Skin epidermis (tissue), 12 donors: ENCODE measurements at regions not wholly inside any gene's neighbourhood (a gene's known extent, or its start where the extent isn't known, plus 50 kb on each side); places are given as distances from the start of the nearest gene placed in this dataset.
"Not testable (repeated sequence)": the region's sequence is repeated elsewhere in the genome, so short reads cannot be mapped to it uniquely, and the experiment has no call there.

Experiments used
- H3K27ac ChIP-seq, 21 experiments: fragments of 200-600 bp; sonication (generic) in 11 of 21; one replicate each; pipeline ENCODE4 v1.5.0; 2020; ENCODE audit warnings: mild to moderate bottlenecking in 3 of 21, inconsistent platforms in 2 of 21, moderate library complexity in 2 of 21
- H3K4me3 ChIP-seq, 7 experiments: fragments of 200-600 bp; sonication (generic) in 2 of 7; one replicate each; pipeline ENCODE4 v1.5.0; 2020; ENCODE audit warnings: inconsistent platforms in 2 of 7, mild to moderate bottlenecking in 2 of 7, moderate library complexity in 1 of 7

DNA sequence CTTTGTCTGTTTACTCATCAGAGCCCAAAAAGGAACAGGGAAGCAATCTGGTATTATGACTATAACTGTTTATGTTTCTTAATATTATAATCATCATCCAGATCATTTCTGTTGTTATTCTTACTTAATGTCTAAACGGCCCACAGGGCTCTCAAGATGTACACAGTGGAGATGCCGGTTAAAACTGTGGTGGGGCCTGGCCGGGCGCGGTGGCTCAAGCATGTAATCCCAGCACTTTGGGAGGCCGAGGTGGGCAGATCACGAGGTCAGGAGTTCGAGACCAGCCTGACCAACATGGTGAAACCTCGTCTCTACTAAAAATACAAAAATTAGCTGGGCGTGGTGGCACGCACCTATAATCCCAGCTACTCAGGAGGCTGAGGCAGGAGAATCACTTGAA, 381.2 kb upstream of the CAMK1G start:
- H3K4me3 ChIP-seq = not testable (repeated sequence)

DNA sequence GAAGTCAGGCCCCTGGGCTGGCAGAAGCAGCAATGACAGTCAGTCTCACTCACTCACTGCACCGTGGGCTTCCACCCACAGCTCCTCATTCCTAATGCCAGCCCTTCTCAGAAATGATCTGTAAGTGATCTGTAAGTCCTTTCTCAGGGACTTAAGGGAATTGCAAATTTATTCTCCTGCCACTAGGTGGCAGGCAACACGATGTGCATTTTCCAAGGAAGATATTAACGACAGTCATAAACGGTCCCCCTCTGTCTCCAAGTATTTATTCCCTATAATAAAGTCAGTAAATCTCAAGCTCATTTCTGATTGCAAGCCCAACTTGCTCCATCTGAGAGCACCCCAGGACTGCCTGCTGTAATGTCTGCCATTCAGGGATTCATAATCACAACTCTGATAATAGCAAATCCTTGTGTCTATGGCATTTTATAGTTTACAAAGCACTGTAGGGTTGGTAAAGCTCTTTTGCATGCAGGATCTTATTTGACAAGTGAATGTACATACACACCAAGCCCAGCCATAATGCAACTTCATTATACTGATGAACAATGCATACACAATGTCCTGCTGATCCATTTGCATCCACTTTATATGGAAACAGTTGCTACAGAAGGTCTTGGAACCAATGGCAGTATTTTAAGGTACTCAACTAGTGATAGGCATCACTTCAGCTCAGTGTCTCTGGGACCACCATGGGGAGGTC, 380.5 kb upstream of the CAMK1G start:
- Histone ChIP-seq H3K4me3 (no peak overlapping the region), H3K27ac (no peak overlapping the region)

More for the DNA sequence above, 381.2 kb upstream of the CAMK1G start:
- not testable (repeated sequence) for H3K27ac ChIP-seq

DNA sequence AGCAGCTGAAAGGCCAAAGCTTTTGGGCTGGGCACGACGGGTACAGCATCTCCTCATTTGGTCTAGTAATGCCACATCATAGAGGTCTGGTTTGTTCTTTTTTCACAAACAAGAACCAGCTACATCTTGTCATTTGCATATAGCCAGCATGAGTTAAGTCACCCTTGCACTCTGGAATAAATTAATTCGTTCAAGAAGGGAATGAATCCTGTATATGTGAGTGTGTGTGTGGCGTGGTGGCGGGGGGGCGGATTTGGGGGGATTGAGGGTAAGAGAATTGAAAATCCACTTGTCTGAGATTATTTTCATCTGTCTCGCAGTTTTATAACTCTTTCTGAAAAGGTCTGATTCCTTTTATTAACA, 380.0 kb upstream of the CAMK1G start:
- Histone ChIP-seq H3K27ac (no peak overlapping the region), H3K4me3 (no peak overlapping the region)

- Histone ChIP-seq H3K4me3 (no peak overlapping the region), H3K27ac (no peak overlapping the region)
Measured at GRCh38 chr1:209205039-209205438, 378.5 kb upstream of the CAMK1G start.

GRCh38 chr1:209207126-209207700, 376.3 kb upstream of the CAMK1G start:
- Histone ChIP-seq H3K4me3 (peak overlapping the region in 4 of 7 experiments; percentile 6 to 25 (median 12)), H3K27ac (peak overlapping the region in 1 of 21 experiments; percentile 17)

DNA sequence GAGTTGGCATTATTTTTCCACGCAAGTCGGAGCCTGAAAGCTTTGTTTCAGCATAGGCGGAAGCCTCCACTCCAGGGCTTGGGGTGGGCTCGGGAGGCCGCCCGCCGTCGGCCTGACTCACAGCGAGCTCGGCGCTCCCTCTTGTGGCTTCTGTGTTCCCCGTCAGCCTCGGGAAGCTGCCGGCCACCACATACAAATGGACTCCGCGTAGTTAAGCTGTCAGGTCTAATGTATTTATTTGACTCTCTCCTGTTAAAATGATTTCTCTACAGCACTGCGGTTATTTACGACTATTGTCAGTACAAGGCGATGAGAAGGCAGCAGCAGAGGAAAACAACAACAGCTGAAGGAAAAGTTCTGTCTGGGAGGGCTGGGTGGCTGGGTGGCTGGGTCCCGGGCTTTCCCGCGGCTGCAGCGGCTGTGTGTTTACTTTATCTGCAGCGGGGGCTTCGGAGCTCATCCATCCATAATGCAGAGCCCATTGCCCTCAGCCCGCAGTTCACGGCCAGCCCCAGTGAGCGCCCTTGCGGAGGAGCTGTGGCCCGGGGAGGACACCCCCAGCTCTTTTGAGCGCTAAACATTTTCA, 375.7 kb upstream of the CAMK1G start:
- H3K27ac ChIP-seq = peak overlapping the region in 1 of 21 experiments; percentile 17
- H3K4me3 ChIP-seq = peak overlapping the region in 4 of 7 experiments; percentile 6 to 25 (median 12)

GRCh38 chr1:209208648-209209047, 374.9 kb upstream of the CAMK1G start:
- no peak overlapping the region for H3K27ac ChIP-seq
- no peak overlapping the region for H3K4me3 ChIP-seq

GRCh38 chr1:209213989-209214388, 369.5 kb upstream of the CAMK1G start:
- H3K27ac ChIP-seq = no peak overlapping the region
- H3K4me3 ChIP-seq = no peak overlapping the region

DNA sequence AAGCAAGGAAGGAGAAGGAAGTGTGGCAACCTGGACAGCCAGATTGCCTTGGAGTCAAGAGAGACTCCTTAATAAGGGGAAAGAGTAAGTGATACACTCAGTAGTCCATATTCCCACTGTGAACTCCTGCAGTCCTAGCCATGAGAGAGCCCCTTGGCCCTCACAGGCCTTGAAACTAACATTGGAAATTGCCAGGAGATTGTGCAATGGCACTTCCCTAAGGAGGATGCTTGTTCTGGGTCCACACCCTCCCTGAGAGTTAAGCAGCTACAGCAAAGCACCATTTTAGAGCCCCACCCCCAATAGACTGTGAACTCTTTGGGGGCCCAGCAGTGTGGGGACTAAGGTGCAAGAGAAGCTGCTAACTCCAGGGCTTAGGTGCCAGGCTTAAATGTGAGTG, 367.7 kb upstream of the CAMK1G start:
- Histone ChIP-seq H3K4me3 (no peak overlapping the region), H3K27ac (no peak overlapping the region)

GRCh38 chr1:209218113-209218512, 365.4 kb upstream of the CAMK1G start:
- Histone ChIP-seq H3K4me3 (no peak overlapping the region), H3K27ac (no peak overlapping the region)

DNA sequence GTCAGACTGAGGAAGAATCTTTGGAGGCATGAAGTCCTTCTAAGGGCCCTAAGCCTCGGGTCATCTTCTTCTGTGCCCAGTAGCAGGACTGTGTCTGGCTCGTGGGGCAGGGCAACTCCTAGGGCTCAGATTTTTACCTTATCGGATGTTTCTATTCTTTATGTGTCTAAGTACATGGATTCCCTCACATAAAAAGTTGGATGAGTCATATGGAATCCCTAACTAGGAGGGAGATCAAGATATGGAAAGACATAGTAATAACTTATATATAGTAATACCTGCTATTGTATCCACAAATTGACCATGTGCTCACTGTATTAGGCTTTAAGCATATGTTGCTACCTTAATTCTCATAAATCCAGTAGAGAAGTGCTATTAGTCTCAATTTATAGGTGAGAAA, 364.5 kb upstream of the CAMK1G start:
- H3K27ac ChIP-seq = no peak overlapping the region
- no peak overlapping the region for H3K4me3 ChIP-seq

DNA sequence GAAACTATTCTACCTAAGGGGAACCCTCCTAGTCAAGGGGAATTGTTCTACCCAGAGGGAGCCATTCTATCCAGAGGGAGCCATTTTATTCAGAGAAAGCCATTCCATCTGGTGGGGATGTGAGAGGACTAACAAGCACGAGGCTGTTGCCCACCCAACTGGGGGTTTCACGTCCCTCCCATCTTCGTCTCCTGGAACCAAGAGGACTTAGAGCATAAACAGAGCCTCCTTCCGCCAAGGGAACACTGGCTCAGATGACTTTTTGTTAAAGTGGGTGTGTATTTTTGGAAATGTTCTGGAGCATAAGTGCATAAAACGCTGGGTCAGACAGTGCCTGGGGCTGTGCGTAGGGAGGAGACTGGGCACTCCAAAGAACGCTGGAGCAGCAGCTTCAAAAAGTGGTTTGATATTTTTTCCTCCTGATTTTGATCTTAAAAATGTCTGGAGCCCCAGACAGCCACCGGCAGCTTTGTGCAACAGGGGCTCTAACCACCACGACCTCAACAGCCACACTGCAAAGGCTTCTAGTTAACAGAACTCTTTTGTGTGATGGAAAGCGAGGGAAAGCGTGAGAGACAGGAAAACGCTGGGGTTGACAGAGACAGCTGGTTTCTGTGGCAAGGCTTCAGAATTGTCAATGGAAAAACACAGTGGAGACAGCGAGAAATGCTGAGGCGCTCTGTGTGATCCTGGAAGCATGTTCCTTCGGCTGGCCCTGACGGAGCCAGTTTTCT, 363.6 kb upstream of the CAMK1G start:
- Histone ChIP-seq H3K4me3 (no peak overlapping the region), H3K27ac (no peak overlapping the region)

DNA sequence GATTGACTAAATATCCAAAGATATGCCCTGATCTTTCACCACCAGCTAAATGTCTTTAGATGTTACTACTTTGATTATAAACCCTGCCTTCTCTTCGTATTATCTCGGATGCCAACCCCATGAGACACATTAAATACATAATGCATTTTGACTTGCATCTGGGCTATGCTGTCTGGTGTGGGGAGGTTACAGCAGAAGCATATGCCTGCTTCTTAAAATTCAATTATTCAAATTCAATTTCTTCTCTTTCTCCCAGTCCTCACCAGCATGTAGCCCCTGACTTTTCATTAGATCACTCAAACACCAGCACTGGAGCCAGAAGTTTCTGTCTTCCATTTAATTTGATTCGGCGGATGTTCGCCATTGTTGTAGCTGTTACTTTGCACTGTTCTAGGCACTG, 360.7 kb upstream of the CAMK1G start:
- no peak overlapping the region for H3K4me3 ChIP-seq
- H3K27ac ChIP-seq = no peak overlapping the region

DNA sequence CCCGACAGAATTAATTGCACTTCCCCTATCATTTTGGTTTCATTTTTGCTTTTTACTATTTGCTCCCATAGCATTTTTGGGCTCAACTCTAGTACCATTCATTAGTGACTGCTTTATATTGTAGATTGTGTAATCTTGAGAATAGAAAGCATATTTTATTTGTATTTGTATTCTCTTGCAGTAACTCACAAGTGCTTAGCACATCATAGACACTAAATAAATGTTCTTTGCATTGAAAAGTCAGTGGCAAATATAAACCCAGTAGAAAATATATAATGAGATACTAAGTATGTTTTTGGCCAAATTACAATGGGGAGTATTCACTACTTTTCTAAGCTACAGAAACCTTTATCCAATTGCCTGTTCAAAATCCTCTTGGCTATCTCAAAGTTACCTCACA, 359.7 kb upstream of the CAMK1G start:
- no peak overlapping the region for H3K27ac ChIP-seq
- H3K4me3 ChIP-seq = no peak overlapping the region

GRCh38 chr1:209224886-209225285, 358.6 kb upstream of the CAMK1G start:
- H3K27ac ChIP-seq = peak overlapping the region in 1 of 21 experiments; percentile 40
- H3K4me3 ChIP-seq = no peak overlapping the region

DNA sequence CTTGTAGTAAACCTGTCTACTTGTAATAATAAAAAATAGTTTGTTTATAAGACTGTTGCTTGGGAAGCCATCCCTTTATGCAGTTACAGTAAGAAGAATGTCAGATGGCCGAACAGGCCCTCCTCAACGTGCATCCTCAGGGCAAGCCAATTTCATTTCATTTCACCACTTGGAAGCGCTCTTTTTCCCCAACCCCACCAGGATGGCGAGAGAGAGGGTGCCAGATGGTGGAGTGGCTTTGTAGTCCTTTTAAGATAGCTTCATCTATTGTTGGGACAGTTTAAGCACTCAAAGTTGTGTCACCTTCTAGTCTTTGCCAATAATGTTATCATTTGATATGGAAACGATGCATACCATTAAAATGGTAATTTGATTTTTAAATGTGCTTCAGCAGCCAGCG, 356.3 kb upstream of the CAMK1G start:
- H3K27ac ChIP-seq = no peak overlapping the region

DNA sequence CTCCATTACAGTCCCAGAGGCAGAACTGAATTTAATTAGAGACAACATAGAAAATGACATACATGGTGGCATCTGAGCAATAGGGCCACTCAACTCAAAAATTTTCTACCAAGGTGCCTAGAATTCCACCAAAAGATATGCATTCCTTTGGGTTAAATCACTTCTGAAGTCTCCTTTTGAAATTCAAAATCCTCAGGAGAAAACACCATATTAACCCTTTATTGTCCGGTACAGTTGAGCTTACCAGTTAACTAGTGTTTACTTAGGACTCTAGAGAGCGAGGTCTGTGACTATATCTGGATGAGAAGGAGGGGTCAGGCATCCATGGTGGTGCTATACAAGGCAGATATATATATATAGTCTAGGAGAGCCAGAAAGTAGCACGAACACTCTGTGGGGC, 355.6 kb upstream of the CAMK1G start:
- H3K27ac ChIP-seq = no peak overlapping the region
- H3K4me3 ChIP-seq = no peak overlapping the region

More for the DNA sequence above, 356.3 kb upstream of the CAMK1G start:
- H3K4me3 ChIP-seq = no peak overlapping the region

GRCh38 chr1:209229494-209230061, 353.9 kb upstream of the CAMK1G start:
- no peak overlapping the region for H3K27ac ChIP-seq

DNA sequence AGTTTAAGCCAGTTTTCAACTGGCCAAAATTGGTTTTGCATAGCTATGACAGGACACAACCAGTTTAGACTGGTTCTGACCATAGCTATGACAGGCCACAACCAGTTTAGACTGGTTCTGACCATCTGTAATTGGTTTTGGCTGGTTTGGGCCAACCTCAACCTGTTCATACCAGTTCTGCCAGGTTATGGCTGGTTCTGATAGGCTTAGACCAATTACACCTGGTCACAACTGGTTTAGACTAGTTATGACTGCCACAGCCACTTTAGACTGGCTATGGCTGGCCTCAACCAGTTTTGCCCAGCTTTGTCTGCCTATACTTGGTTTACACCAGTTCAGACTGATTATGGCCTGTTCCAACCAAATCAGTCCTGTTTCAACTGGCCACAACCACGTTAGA, 353.2 kb upstream of the CAMK1G start:
- no peak overlapping the region for H3K4me3 ChIP-seq
- H3K27ac ChIP-seq = no peak overlapping the region

More at GRCh38 chr1:209229494-209230061, 353.9 kb upstream of the CAMK1G start:
- no peak overlapping the region for H3K4me3 ChIP-seq

DNA sequence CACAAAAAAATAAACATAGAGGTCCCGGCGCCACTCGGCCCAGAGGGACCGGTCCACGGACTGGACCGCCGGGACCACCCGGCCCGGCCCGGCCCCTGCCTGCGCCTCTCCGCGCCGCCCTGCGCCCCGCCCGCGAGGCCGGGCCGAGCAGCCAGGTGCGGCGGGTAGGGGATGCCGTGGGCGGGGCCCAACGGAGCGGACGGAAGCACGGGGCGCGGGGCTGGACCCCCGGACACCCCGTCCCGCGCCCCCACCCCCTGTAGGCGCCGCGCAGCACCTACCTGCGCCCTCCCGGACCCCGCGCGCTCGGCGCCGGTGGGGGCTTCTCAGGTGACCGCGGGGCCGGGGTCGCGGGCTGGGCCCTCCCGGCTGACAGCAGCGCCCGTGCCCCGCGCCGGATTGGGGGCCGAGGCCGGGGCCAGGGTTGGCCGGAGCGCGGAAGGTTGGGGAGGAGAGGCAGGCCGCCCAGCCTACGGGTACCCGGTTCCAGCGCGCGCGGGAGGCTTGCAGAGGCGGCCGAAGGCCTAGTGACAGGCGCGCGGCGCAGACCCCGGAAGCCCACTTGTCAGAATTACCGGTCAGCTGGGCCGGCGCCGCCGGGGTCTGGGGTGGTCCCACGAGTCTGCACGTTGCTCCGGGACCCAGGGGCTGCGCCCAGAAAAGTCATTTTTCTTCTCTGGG, 351.9 kb upstream of the CAMK1G start:
- H3K4me3 ChIP-seq = no peak overlapping the region

More for the DNA sequence above, 351.9 kb upstream of the CAMK1G start:
- no peak overlapping the region for H3K27ac ChIP-seq
